Fibroblast of villous mesenchyme (primary cell): ENCODE measurements at regions not wholly inside any gene's neighbourhood (a gene's known extent, or its start where the extent isn't known, plus 50 kb on each side); places are given as distances from the start of the nearest gene placed in this dataset.

Experiments used
- DNase-seq: peaks from one replicate; pipeline ENCODE4 v3.0.0-alpha.2; 2010; ENCODE audit warnings: low read depth
- H3K4me3 ChIP-seq: 2 replicates; pipeline ENCODE4 v1.5.1; 2011; ENCODE audit warnings: low read depth, mild to moderate bottlenecking, low read length
- CTCF ChIP-seq: IDR thresholded peaks from 2 replicates; pipeline ENCODE4 v1.5.1; 2012; ENCODE audit warnings: low read depth, mild to moderate bottlenecking, low read length; ENCODE audit not compliant: insufficient read depth

GRCh38 chr3:30258426-30259392, 347.7 kb upstream of the TGFBR2 start:
- no peak overlapping the region for H3K4me3 ChIP-seq
- DNase-seq, result no peak
- no peak for TF ChIP-seq CTCF

GRCh38 chr3:30259730-30260129, 346.7 kb upstream of the TGFBR2 start:
- H3K4me3 ChIP-seq, result no peak overlapping the region
- TF ChIP-seq CTCF, result no peak
- no peak for DNase-seq

GRCh38 chr3:30260762-30261161, 345.6 kb upstream of the TGFBR2 start:
- no peak for DNase-seq
- no peak for TF ChIP-seq CTCF
- no peak overlapping the region for H3K4me3 ChIP-seq

GRCh38 chr3:30263238-30263924, 343.0 kb upstream of the TGFBR2 start:
- DNase-seq, result no peak
- TF ChIP-seq CTCF, result no peak

GRCh38 chr3:30263925-30264313, 342.5 kb upstream of the TGFBR2 start:
- no peak for DNase-seq
- TF ChIP-seq CTCF, result no peak
- no peak overlapping the region for H3K4me3 ChIP-seq

More at GRCh38 chr3:30263238-30263924, 343.0 kb upstream of the TGFBR2 start:
- no peak overlapping the region for H3K4me3 ChIP-seq

- no peak overlapping the region for H3K4me3 ChIP-seq
- peak; percentile 52 for DNase-seq
- no peak for TF ChIP-seq CTCF
These were observed 339.9 kb upstream of the TGFBR2 start for GRCh38 chr3:30266524-30266923.
